A673 (cell line): ENCODE measurements at regions not wholly inside any gene's neighbourhood (a gene's known extent, or its start where the extent isn't known, plus 50 kb on each side); places are given as distances from the start of the nearest gene placed in this dataset.

Experiments
- BruUV-seq: library from RNA; stranded (reverse); fragments of 400-500 nt; replicated peaks from 2 replicates; lab custom pipeline; 2021; lab: Mats Ljungman, UMichigan
- CTCF ChIA-PET: fragments of 300-600 bp; sonication (Branson Sonifier 250); formaldehyde crosslinking; loops from one replicate; lab custom pipeline; 2022; ENCODE audit warnings: antibody characterized with exemption; lab: Charles Lee
- POLR2A ChIA-PET: fragments of 300-600 bp; sonication (Branson Sonifier 250); formaldehyde crosslinking; loops from one replicate; lab custom pipeline; 2022; ENCODE audit warnings: antibody characterized with exemption; ENCODE audit not compliant: low non-redundant PET; lab: Charles Lee
- DNase-seq: peaks from one replicate; pipeline ENCODE4 v3.0.0-alpha.2; 2015; ENCODE audit warnings: low spot score
- H3K27ac ChIP-seq: fragments of 200-600 bp; sonication (generic); 2 replicates; pipeline ENCODE4 v1.5.1; 2016; ENCODE audit warnings: mixed run types, low read depth, mild to moderate bottlenecking, mixed read lengths, antibody characterized with exemption, low read length; ENCODE audit not compliant: poor library complexity, severe bottlenecking
- H3K27me3 ChIP-seq: fragments of 200-600 bp; sonication (generic); replicated peaks from 2 replicates; pipeline ENCODE4 v1.6.1; 2017; ENCODE audit warnings: mixed run types, low read depth, mild to moderate bottlenecking, mixed read lengths, antibody characterized with exemption, low read length; ENCODE audit not compliant: insufficient read depth, poor library complexity
- H3K36me3 ChIP-seq: fragments of 200-600 bp; sonication (generic); 2 replicates; pipeline ENCODE4 v1.6.1; 2016; ENCODE audit warnings: mixed run types, mild to moderate bottlenecking, mixed read lengths, antibody characterized with exemption, low read length; ENCODE audit not compliant: insufficient read depth, poor library complexity, severe bottlenecking
- H3K4me1 ChIP-seq: fragments of 200-600 bp; sonication (generic); 2 replicates; pipeline ENCODE4 v1.6.1; 2017; ENCODE audit warnings: mixed run types, mild to moderate bottlenecking, mixed read lengths, antibody characterized with exemption, low read length; ENCODE audit not compliant: insufficient read depth, poor library complexity, severe bottlenecking
- H3K4me3 ChIP-seq: fragments of 200-600 bp; sonication (generic); 2 replicates; pipeline ENCODE4 v1.5.1; 2016; ENCODE audit warnings: low read depth, mixed run types, mild to moderate bottlenecking, mixed read lengths, low read length; ENCODE audit not compliant: poor library complexity, severe bottlenecking
- H3K9me3 ChIP-seq: fragments of 200-600 bp; sonication (generic); 2 replicates; pipeline ENCODE4 v1.6.1; 2016; ENCODE audit warnings: mixed run types, low read depth, mild to moderate bottlenecking, mixed read lengths, antibody characterized with exemption, low read length; ENCODE audit not compliant: poor library complexity, severe bottlenecking
- EZH2 ChIP-seq: fragments of 200-600 bp; sonication (generic); IDR thresholded peaks from 2 replicates; pipeline ENCODE4 v1.6.1; 2017; ENCODE audit warnings: borderline replicate concordance, low read depth, mild to moderate bottlenecking, mixed read lengths, antibody characterized with exemption, low read length; ENCODE audit not compliant: poor library complexity, severe bottlenecking
- intact Hi-C: fragments of 100-400 bp; cut with micrococcal nuclease; formaldehyde crosslinking; loops from one replicate; pipeline ENCODE4 v1.10.0; 2022; ENCODE audit not compliant: unreplicated experiment
- TF ChIP-seq, protein P1 (sequence below): fragments of 300-800, 200-600 bp; sonication (generic); conservative IDR thresholded peaks from 2 replicates; pipeline ENCODE4 v1.5.1; 2017; ENCODE audit warnings: low read depth, mild to moderate bottlenecking, antibody characterized with exemption, low read length, moderate library complexity, mixed read lengths

DNA sequence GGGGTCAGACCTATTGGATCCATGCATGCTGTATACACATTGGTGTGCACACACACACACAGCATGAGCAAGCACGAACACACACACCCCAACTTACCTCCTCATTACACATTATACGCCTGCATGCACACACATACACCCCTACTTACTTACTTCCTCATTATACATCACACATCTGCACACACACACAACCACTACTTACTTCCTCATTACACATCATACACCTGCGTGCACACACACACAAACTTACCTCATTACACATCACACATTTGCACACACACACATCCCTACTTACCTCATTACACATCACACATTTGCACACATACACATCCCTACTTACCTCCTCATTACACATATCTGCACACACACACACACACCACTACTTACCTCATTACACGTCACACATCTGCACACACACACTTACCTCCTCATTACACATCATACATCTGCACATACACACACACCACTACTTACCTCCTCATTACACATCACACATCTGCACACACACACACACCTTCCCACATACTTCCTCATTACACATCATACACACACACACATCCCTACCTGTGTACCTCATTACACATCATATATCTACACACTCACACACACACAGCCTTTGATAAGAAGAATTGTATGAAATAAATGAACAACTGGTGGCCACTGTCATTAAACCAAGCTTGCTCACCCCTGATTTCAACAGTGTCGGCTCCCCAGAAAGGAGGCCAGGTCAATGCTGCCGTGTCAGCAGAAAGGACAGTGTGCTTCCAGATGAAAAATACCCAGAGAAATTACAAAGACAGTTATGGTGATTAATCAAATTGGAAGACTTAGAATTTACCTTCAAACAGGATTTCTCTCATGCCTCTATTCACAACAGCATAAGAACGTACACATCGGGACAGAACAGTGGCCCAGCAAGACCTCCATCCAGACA, 117.8 kb downstream of the SETD4 start:
- POLR2A ChIA-PET, result no interaction called here
- intact Hi-C loops, result loop anchor here (5.0 kb wide), 1 partner anchor 85 kb away; no protein-coding TSS in a partner anchor

DNA sequence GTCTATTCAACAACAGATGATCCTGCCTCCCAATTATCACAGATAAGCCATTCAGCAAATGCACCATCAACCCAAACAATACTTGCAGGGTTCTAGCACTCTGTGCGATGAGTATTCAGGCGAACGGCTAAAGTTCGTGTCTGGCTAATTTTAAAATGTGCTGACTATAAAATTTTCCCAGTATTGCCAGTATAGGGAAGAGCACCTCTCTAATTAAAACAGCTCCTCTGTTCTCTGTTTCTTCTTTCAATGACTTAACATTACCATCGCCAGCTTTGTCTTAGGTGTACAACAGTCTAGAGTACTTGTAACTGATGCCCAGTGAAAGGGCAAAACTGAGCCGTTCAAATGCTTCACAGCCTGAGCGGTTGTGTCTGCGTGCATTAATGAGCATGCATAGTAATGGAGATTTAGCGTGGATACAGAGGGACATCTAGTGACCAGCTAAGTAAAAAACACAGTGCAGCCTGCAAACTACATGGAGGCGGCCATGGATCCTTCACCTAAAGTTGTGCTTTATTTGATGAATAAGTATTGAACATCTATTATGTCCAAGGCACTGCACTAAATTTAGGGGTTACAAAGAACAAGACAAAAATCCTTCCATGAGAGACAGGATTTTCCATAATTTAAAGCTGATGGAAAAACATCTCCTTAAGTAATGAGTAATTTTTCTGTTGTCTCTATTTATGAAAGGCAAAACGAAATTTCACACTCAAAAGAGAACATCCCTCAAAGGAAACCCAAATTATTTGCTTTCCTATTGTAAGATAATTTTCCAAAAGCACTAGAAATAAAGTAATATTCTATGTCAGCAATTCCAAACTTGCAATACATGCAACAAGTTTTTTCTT, 120.0 kb downstream of the SETD4 start:
- peak; percentile 81 for DNase-seq
- CTCF ChIA-PET, result interaction anchor here (1.0 to 1.1 kb wide), 2 partner anchors 14 to 1195 kb away, joined by 3 to 5 read pairs; no protein-coding TSS in a partner anchor
- no TSS peak for BruUV-seq
- POLR2A ChIA-PET, result no interaction called here
- no peaks in the 10 kb centered on the region for H3K9me3 ChIP-seq
- intact Hi-C loops, result loop anchor here (2.0 to 5.0 kb wide), 2 partner anchors 87 to 1196 kb away; no protein-coding TSS in a partner anchor
- no peaks in the 10 kb centered on the region for H3K27me3 ChIP-seq
- no peak overlapping the region for H3K4me3 ChIP-seq
- TF ChIP-seq, protein P1, sequence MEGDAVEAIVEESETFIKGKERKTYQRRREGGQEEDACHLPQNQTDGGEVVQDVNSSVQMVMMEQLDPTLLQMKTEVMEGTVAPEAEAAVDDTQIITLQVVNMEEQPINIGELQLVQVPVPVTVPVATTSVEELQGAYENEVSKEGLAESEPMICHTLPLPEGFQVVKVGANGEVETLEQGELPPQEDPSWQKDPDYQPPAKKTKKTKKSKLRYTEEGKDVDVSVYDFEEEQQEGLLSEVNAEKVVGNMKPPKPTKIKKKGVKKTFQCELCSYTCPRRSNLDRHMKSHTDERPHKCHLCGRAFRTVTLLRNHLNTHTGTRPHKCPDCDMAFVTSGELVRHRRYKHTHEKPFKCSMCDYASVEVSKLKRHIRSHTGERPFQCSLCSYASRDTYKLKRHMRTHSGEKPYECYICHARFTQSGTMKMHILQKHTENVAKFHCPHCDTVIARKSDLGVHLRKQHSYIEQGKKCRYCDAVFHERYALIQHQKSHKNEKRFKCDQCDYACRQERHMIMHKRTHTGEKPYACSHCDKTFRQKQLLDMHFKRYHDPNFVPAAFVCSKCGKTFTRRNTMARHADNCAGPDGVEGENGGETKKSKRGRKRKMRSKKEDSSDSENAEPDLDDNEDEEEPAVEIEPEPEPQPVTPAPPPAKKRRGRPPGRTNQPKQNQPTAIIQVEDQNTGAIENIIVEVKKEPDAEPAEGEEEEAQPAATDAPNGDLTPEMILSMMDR, result peak; percentile 77
- TF ChIP-seq EZH2, result no peak
- no peaks in the 10 kb centered on the region for H3K4me1 ChIP-seq
- H3K36me3 ChIP-seq, result no peaks in the 10 kb centered on the region
- no peak overlapping the region for H3K27ac ChIP-seq

More for the DNA sequence above, 117.8 kb downstream of the SETD4 start:
- DNase-seq, result no peak
- Histone ChIP-seq H3K4me3 (no peak overlapping the region), H3K9me3 (no peaks in the 10 kb centered on the region), H3K27me3 (no peaks in the 10 kb centered on the region), H3K36me3 (no peaks in the 10 kb centered on the region), H3K4me1 (no peaks in the 10 kb centered on the region), H3K27ac (no peak overlapping the region)
- no peak for TF ChIP-seq EZH2
- TF ChIP-seq, protein P1, result no peak
- BruUV-seq, result no TSS peak
- CTCF ChIA-PET, result interaction anchor here (0.5 to 1.1 kb wide), 2 partner anchors 1197 to 1575 kb away, joined by 3 to 4 read pairs; no protein-coding TSS in a partner anchor

DNA sequence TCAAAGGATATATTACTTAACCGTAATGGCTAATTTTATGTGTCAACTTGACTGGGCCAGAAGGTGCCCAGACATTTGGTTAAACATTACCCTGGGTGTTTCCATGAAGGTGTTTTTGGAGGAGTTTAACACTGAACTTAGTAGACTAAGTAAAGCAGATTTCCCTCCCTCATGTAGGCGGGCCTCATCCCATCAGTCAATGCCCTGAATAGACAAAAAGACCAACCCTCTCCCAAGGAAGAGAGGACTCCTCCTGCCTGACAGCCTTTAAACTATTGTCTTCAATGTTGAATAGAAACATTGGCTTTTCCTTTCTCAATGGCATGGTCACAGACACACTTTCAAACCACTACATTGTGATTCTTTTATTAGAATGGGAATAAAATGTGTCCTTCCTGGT, 121.9 kb downstream of the SETD4 start:
- no peak overlapping the region for H3K27ac ChIP-seq
- DNase-seq, result no peak
- intact Hi-C loops, result loop anchor here (10.0 kb wide), 2 partner anchors 1054 to 1244 kb away; no protein-coding TSS in a partner anchor
- H3K4me1 ChIP-seq, result no peaks in the 10 kb centered on the region
- no peaks in the 10 kb centered on the region for H3K9me3 ChIP-seq
- CTCF ChIA-PET, result no interaction called here
- BruUV-seq, result no TSS peak
- TF ChIP-seq, protein P1, result no peak
- TF ChIP-seq EZH2, result no peak
- POLR2A ChIA-PET, result no interaction called here
- no peak overlapping the region for H3K4me3 ChIP-seq
- H3K27me3 ChIP-seq, result no peaks in the 10 kb centered on the region
- no peaks in the 10 kb centered on the region for H3K36me3 ChIP-seq
